Chondrocyte (in vitro differentiated cells): ENCODE measurements at regions not wholly inside any gene's neighbourhood (a gene's known extent, or its start where the extent isn't known, plus 50 kb on each side); places are given as distances from the start of the nearest gene placed in this dataset.

Source experiments
- DNase-seq: peaks from one replicate; pipeline ENCODE4 v3.0.0; 2021; ENCODE audit warnings: mixed read lengths, low spot score
- H3K27ac Mint-ChIP-seq: one replicate; pipeline ENCODE4 v1.8.0; 2021; ENCODE audit warnings: mild to moderate bottlenecking, moderate library complexity, mixed read lengths; ENCODE audit not compliant: unreplicated experiment
- H3K27me3 Mint-ChIP-seq: 2 replicates; pipeline ENCODE4 v1.8.0; 2021; ENCODE audit warnings: low read depth, mixed read lengths
- H3K36me3 Mint-ChIP-seq: 2 replicates; pipeline ENCODE4 v1.8.0; 2021; ENCODE audit warnings: low read depth, mixed read lengths
- H3K4me1 Mint-ChIP-seq: 2 replicates; pipeline ENCODE4 v1.8.0; 2021; ENCODE audit warnings: low read depth, mild to moderate bottlenecking, mixed read lengths
- H3K4me3 Mint-ChIP-seq: one replicate; pipeline ENCODE4 v1.8.0; 2021; ENCODE audit warnings: mild to moderate bottlenecking, moderate library complexity, mixed read lengths; ENCODE audit not compliant: unreplicated experiment
- H3K9me3 Mint-ChIP-seq: 2 replicates; pipeline ENCODE4 v1.8.0; 2021; ENCODE audit warnings: low read depth, mixed read lengths
- TF ChIP-seq, protein P1 (sequence below): fragments of 200-600 bp; sonication (generic); IDR thresholded peaks from 2 replicates; pipeline ENCODE4 v1.5.0; 2021; ENCODE audit warnings: antibody characterized with exemption, mild to moderate bottlenecking, moderate library complexity

DNA sequence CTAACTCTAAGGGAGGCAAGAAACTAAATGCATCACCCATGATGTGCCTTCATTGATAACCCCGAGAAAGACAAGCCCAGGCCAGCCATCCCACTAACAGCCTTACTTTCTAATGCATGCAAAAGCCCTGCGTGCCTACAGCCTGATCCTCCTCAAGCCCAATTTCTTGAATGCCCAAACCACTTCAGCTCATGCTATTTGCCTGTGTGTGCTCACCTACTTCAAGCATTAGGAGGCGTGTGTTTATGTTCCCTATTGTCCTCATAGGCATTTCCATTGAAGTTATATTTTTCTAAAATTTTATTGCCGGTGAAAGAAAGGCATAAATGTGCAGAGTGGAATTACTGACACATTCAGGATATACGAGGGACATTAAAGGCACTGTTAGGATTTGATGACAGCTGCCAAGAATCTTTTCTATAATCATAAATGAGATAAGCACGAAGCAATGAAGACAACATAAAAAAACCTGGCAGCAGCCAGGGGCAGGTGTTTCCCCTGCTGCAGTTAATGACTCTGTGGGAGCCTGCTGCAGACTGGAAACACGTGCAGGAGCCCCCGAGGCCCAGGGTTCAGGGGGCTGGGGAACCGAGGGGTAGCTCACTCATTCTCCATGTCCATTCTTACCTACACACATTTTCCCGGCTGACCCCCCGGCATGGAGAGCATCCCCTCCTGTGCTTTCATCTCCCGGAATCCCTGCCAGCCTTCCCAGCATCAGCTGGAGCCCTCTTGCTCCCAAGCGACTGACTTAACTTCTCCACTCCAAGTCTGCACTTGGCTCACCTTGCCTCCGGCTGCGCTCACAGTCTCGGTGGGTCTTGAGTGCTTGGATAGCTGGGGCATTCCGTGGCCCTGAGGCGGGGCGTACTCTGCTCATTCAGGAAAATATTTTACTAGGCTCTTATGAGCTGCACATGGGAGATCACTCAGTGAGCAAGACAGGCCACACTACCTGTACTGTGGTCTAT, 292.3 kb upstream of the SIX2 start:
- Mint-ChIP-seq H3K9me3 (no peaks in the 10 kb centered on the region), H3K27me3 (peaks cover 3% of the 10 kb centered on the region), H3K27ac (no peak overlapping the region), H3K36me3 (no peaks in the 10 kb centered on the region), H3K4me3 (no peak overlapping the region), H3K4me1 (peaks cover 2% of the 10 kb centered on the region)
- no peak for DNase-seq
- TF ChIP-seq, protein P1, sequence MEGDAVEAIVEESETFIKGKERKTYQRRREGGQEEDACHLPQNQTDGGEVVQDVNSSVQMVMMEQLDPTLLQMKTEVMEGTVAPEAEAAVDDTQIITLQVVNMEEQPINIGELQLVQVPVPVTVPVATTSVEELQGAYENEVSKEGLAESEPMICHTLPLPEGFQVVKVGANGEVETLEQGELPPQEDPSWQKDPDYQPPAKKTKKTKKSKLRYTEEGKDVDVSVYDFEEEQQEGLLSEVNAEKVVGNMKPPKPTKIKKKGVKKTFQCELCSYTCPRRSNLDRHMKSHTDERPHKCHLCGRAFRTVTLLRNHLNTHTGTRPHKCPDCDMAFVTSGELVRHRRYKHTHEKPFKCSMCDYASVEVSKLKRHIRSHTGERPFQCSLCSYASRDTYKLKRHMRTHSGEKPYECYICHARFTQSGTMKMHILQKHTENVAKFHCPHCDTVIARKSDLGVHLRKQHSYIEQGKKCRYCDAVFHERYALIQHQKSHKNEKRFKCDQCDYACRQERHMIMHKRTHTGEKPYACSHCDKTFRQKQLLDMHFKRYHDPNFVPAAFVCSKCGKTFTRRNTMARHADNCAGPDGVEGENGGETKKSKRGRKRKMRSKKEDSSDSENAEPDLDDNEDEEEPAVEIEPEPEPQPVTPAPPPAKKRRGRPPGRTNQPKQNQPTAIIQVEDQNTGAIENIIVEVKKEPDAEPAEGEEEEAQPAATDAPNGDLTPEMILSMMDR: no peak

DNA sequence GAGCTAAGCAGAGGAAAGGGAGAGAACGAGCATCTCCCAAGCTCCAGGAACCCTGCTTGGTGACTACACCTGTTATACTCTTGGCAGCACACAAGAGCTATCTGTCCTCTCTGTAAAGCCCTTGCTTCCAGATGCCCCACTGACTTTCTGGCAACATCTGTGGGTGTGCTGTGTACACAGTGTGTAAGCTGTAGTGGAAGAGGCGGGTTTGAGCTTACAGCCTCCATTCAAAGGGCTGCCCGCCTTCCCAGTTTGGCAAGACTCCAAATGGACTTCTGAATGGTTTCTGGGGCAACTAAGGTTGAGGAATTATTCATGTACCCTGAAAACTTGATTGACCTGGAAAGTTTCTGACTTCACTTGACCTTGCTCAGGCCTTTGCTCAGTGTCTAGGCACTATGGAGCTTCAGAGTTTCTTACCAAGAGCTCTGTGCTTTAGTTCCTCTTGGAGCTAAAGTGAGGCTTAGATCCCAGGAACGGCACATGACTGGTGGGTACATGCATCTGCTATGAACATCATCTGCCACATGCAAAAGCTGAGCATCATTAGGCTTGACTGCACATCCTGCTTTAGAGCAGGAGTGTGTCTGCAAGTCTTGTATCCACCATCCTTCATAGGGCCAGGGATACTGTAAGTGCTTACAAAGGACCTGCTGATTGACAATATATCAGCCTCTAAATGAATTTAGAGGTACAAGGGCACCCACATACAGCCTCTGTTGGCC, 290.9 kb upstream of the SIX2 start:
- no peaks in the 10 kb centered on the region for H3K36me3 Mint-ChIP-seq
- no peaks in the 10 kb centered on the region for H3K9me3 Mint-ChIP-seq
- no peak overlapping the region for H3K27ac Mint-ChIP-seq
- DNase-seq: no peak
- H3K4me3 Mint-ChIP-seq: no peak overlapping the region
- H3K27me3 Mint-ChIP-seq: peaks cover 3% of the 10 kb centered on the region
- TF ChIP-seq, protein P1: no peak
- peaks cover 4% of the 10 kb centered on the region for H3K4me1 Mint-ChIP-seq

DNA sequence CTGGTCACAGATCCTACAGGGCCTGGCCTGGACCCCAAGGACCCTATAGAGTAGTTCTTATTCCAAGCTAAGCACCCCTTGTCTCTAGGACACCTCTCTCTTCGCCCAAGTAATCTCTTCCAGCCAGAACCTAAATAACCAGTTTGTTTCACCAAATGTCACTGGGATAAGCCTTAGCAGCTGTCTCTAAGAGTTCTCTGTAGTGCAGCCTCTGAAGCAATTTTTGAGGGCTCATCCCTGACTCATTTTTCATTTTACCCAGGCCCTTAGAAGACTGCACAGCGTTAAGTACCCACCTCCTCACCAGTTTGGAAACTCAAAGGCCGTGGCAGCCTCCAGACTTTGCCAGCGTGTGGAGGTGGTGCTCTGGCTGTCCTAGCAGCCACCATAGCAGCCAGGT, 290.1 kb upstream of the SIX2 start:
- no peak for DNase-seq
- Mint-ChIP-seq H3K36me3 (no peaks in the 10 kb centered on the region), H3K9me3 (no peaks in the 10 kb centered on the region), H3K27ac (no peak overlapping the region), H3K4me1 (peaks cover 13% of the 10 kb centered on the region), H3K27me3 (peaks cover 3% of the 10 kb centered on the region), H3K4me3 (no peak overlapping the region)
- TF ChIP-seq, protein P1: no peak

DNA sequence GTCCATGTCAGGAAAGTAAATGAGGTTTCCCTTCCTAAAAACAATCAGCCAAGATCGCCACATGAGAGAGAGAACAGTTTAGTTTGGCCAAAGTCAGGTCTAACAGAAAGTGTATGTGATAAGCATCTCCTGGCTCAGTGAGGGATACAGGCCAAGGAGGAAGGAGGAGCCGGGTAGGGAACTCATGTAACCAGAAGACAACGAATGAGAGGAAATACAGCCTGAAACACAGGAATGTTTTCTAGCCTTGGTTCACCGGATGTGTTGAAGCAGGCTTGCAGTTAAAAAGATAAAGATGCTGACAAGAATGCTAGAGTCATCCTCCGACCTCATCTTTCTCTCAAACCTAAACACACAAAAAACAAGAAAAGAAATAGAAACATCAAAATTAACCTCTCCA, 283.9 kb upstream of the SIX2 start:
- Mint-ChIP-seq H3K27me3 (no peaks in the 10 kb centered on the region), H3K4me1 (peaks cover 48% of the 10 kb centered on the region), H3K9me3 (no peaks in the 10 kb centered on the region), H3K27ac (no peak overlapping the region), H3K36me3 (no peaks in the 10 kb centered on the region), H3K4me3 (no peak overlapping the region)
- DNase-seq: no peak
- TF ChIP-seq, protein P1: no peak

DNA sequence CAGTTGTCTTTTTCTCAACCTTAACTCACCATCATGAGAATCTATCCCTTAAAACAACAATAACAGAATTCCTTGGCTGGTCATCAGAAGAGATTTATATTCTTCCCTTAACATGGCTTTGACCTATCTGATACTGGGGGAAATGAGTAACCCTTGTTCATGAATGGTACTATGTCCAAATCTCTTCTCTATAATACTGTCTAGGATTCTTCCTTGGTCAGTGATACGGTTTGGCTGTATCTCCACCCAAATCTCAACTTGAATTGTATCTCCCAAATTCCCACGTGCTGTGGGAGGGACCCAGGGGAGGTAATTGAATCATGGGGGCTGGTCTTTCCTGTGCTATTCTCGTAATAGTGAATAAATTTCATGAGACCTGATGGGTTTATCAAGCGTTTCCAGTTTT, 282.0 kb upstream of the SIX2 start:
- TF ChIP-seq, protein P1: no peak
- Mint-ChIP-seq H3K4me3 (no peak overlapping the region), H3K27me3 (no peaks in the 10 kb centered on the region), H3K4me1 (peaks cover 64% of the 10 kb centered on the region), H3K36me3 (no peaks in the 10 kb centered on the region), H3K27ac (no peak overlapping the region), H3K9me3 (peaks cover 6% of the 10 kb centered on the region)
- no peak for DNase-seq
